Stimulated activated CD8-positive, alpha-beta memory T cell treated with anti-CD3 and anti-CD28 coated beads, Interleukin-7, amount 100 ng/mL, for 1 hour (primary cell): ENCODE measurements at regions not wholly inside any gene's neighbourhood (a gene's known extent, or its start where the extent isn't known, plus 50 kb on each side); places are given as distances from the start of the nearest gene placed in this dataset.

Experiments
- DNase-seq, 2 donors: peaks; one replicate each; pipeline ENCODE4 v3.0.0-alpha.2; 2020; ENCODE audit warnings: low read depth in 2 of 2

DNA sequence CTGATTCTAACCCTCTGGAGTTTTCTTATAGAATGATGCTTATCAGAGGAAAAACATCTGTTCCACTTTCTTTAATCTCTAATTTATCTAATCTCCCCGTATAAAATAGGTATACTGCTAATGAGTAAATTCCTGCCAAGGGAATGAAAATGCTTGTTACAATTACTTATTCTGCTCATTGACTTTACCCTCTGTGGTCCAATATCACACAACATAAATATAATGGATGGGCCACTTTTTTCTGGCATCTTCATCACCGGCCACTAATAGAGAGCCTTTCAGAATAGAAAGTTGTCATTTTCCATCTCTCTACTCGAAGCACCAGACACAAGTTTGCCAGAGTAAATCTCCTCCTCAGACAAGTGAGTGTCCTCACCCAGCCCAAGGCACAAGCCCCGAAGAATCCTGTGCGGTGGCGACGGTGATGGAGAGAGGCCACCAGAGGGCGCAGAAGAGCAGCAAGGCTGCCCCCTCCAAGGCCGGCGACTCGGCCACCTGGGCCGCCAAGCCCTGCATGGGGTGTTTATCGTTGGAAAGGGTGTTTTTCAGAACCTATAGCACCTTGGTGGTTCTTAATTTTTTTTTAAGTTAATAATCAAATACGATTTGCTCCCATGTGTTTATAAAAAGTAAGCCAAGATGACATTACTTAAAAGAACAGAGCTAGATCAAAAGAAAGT is 212.9 kb upstream of the ARID1B start:
- DNase-seq, result peak; percentile 48 to 53

DNA sequence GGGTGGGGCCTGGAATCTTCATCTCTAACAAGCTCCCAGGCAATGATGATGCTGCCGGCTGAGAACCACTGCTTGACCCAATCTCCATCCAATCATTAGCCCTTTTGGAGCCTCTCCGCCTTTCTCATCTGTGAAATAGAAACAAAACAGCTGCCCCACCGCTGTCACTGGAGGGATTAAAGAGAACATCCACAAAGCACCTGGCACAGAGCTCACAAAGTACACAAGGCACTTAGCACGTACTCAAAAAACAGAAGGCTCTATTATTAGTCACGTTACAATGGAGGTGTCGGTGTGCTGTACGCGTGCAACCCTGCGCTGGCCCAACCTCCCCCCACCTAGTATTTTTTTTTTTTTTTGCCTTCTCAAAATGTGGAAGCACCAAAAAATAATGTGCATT is 213.5 kb upstream of the ARID1B start:
- DNase-seq, result no peak

DNA sequence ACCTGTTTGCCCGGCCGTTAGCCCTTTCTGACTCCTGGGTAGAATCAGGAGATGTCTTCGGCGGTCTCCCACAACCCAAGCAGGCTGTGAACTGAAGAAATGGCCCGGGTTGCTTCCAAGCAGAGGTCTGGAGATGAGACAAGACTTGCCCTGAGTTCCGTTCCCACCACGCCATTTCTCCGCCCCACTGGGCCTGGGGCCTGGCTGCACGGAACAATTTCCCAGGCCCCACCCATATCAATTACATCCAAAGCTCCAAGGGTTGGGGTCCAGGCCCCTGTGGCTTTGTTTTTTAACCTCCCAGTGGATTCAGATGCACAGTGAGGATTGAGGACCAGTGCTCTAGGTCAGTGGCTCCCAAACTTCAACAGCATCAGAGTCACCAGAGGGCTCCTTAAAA is 214.5 kb upstream of the ARID1B start:
- no peak for DNase-seq

DNA sequence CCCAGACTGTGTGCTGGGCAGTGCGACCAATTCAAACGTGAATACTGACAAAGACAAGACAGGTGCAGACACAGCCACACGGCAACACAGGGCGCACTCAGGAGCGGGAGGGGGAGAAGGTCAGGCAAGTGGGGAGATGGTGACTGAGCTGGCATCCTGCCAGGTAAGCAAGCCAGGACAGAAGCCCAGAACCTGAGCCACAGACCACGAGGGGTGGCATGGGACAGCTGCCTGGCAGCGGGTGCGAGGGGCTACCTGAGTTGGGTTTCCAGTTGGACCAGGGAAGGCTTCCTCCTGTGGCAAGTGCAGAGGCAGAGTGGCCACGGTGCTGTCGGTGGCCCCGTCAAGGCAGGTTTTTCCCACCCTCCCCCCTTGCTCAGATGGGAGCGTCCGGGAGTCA is 215.2 kb upstream of the ARID1B start:
- no peak for DNase-seq

DNA sequence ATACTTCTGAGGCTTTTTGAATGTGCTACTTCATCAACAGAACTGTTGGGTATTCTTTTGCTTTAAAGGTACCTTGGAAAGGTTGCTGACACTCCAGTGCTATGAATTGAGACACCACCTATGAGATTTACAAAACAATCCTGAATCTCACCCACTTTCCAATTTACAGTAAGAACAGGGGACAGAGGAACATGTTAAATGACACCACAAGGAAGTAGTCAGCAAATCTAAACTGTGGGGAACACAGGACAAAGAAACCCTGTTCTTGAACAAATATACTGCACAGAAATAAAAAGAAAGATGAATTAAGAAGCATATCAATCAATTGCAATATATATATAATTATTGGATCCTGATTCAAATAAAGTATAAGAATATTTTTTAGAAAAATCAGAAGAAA is 216.7 kb upstream of the ARID1B start:
- no peak for DNase-seq

DNA sequence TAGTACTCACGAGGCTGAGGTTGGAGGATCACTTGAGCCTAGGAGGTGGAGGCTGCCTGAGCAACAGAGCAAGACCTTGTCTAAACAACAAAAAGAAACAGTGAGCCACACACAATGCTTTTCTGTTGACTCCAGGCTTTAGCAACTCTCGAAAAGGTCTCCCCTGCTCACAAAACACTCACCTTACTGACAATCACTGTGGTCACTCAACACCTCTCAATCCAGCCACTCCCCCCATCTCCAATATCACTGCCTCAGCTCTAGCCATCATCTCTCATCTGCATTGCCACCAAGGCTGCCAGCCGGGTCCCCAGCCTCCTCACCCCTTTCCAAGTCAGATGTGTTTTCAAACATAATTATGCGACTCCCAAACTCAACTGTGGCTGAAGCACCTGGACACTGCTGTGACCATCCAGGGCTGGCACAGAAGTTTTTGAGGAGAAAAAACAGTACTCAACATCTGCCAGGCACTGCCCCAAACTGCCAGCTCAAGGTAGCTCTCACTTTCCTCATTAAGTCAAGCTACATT is 218.0 kb upstream of the ARID1B start:
- DNase-seq, result no peak

DNA sequence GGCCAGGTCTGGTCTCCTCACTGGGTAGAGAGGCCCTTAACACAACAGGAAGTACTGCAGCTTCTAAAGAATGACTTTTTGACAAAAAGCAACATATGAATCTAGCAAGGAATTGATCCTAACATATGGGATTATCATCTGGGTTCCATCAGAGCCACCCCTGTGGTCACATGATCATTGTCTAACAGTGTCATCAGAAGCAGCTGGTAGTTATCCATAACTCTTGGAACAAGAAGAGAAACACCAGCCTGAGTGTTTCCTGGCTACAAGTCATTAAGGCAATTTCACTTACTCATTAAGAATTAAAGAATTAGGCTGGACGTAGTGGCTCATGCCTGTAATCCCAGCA is 219.3 kb upstream of the ARID1B start:
- no peak for DNase-seq

DNA sequence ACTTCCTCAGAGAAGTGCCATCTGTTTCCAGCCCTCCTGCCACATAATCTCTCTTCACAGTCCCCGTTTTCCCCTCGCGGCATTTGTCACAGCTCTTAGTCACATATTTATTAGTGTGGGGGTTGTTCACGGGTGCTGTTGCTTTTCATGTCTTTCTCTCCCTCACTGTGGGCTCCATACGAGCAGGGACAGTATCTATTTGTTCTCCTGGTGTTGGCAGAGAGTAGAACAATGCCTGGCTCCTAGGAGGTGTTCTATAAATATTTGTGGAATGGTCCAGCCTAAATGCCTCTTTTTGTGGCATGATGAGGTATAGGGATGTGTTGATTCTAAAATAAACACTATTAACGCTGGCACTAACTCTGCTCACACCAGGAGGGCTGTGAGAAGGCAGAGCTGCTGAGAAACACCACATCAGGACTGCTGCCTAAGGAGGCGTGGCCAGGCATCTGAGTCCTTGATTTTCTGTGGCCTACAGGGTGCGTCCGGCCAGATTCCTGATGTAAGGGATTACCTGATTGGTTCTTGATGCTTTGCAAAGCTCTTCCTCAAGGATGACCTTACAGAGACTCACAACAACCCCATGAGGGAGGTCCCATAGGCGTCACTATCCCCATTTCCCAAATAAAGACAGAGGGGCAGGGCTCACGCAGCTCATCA is 219.8 kb upstream of the ARID1B start:
- no peak for DNase-seq

DNA sequence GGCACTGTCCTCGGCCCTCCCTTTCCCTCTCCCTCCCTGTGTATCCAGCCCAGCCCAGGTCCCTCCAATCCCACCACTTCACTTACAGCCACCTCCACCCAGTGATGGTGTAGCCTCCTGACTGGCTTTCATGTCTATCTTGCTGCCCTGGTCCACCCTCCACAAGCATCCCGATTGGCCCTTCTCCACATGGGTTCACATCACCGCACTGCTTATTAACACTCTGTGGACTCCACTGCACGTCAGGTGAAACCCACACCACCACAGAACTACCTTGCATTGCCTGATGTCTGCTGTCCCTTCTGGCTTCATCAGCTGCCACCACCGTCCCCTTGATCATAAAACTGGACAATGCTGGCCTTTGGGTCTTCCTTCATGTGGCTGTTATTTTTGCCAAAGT is 220.4 kb upstream of the ARID1B start:
- DNase-seq, result no peak

DNA sequence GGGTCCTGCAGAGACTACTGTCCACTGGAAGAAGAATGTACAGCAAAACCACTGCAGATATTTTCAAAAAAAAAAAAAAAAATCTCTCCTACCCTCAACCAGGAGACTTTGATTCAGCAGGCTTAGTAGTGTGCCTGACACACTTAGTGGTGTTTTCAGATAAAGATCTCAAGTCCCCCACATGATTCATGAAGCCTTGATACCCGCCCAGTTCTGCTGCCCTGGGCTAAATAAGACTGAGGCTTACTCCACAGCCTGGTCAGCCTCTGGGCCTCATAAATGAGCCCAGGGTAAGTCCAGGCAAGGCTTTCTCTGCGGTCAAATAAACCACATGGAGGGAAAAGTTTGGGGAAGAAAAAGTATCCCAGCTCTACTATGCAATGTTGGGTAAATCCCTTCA is 222.1 kb upstream of the ARID1B start:
- no peak for DNase-seq

DNA sequence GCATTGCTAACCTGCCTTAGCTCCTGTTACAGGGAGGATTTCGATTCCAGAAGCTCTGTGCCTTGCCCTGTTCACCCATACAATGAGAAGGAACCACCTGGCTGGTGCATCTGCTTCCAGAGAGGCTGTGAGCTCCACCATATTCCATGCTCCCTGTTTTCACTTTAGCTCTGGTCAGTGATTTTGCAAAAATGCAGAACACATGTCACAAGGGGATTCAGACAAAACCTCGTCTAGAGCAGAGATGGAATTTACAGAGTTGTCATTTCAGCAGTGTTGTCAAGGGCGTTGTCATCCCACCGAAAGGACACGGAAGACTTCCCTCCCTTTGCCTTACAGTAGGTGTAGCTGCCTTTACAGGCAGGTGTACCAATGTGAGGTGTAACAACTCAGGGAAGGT is 223.0 kb upstream of the ARID1B start:
- no peak for DNase-seq

DNA sequence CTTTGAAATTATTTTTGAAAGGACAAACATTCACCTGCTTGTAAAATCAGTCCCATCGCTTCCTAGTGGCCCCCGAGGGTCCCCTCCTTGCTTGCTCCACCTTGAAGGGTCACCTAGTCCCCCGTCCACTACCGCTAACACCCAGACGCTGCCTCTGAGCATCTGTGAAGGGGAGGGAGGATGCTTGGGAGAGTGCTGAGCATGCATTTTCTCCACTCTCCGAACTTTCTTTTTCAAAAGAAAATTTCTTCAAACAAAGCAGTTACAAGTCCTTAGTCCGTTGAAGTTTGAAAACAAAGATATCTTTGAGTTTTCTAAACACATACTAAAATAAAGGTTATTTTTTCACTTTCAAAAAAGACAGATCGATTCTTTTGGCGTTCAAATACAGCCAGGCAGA is 224.3 kb upstream of the ARID1B start:
- no peak for DNase-seq

DNA sequence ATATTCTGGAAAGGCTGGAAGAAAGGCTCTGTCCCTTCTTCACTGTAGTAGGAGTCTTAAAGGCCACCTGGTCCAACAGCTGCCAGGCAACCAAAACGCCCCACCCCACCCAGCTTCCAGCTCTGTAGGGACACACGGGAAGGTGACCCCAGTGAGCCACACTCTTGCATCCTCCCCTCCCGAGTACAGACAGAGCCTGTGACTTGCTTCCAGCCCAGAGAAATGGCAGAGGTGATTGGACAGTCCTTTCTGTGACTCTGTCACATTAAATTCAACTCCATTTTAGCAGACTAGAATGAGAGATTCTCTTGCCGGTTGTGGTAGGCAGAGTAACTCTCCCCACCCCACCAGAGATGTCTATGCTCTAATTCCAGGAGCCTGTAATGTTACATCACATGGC is 226.2 kb upstream of the ARID1B start:
- DNase-seq, result no peak

DNA sequence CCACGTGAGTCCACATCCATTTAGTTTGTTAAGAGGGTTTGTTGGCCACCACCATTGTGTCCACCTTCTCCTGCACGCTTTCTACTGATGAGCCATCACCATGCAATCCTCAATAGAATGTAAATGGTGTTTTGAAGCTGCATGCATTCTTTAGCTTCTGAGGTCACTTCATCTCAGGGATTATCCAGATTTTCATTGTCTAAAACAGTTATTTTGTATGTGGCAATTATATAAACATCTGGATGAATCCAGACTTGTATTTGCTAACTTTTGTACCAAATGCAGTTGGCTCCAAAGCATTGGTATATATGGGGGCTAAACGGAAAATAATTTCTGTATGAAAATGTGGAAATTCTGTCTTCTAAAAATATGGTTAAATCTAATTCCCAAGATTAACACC is 231.2 kb upstream of the ARID1B start:
- DNase-seq, result no peak

DNA sequence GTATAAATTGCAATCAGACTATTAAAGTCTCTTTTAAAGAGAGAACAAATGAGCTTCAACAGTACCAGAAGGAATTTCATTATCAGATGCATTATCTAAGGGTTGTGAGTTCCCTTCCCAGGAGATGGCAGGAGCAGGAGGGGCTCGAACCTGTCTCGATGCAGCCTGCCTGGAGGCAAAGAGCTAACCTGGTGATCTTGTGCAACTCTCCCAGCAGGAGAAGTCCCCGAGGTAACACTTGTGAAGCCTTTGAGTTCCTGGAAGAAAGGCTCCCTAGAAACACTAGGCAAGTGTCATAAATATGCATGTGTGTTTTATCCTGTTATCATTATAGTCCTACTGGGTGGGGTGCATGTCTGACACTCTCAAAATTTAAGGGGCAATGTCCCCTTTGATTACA is 232.2 kb upstream of the ARID1B start:
- DNase-seq, result no peak

DNA sequence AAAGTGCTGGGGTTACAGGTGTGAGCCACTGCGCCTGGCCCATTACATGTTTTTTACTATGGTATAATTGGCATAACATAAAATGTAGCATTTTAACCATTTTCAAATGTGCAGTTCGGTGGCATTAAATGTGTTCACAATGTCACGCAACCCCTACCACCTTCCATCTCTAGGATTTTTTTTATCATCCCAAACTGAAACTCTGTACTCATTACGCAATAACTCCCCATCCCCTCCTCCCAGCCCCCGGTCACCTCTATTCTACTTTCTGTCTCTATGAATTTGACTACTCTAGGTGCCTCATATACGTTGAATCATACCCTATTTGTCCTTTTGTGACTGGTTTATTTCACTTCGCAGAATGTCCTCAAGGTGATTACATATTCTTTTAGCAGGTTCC is 233.1 kb upstream of the ARID1B start:
- no peak for DNase-seq

DNA sequence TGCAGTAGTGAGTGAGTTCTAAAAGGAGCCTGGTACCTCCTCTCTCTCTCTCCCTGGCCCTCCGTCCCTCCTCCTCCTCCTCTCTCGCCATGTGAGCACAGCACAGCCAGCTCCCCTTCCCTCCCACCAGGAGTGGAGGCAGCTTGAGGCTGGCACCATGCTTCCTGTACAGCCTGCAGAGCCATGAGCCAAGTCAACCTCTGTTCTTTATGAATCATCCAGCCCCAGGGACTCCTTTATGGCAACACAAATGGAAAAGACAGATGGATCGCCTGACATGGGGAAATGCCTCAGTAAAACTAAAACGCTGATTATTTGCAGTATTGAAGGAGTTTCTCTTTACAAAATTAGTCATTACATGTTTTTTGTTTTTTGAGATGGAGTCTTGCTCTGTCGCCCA is 233.7 kb upstream of the ARID1B start:
- no peak for DNase-seq

DNA sequence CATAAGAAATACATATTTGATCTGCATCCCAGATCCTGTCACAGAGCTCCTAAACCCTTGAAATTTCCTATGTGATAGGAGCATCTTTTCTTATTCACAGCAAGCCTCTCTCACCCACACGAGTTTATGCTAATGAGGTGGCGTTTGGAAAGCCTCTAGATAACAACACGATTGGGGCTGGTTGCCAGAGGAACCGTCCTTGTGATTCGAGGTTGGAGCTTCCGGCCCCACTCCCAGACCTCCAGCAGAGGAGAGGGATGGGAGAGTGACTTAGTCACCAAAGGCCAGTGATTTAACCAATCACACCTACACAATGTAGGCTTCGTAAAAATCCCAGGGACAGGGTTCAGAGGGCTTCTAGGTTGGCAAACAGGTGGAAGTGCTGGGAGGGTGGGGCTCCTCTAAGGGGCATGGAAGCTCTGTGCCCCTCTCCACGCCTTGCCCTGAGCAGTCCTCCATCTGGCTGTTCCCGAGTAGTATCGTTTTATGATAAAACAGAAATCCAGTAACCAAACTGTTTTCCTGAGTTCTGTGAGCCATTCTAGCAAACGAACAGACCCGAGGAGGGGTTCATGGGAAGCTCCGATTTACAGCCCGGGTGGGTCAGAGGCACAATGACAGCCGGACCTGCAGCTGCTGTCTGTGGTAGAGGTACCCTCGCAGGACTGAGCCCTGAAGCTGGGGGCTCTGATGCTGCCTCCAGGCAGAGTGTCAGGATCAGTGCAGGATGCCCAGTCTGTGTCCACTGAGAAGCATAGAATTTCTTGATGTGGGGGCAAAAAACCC is 238.1 kb upstream of the ARID1B start:
- no peak for DNase-seq

DNA sequence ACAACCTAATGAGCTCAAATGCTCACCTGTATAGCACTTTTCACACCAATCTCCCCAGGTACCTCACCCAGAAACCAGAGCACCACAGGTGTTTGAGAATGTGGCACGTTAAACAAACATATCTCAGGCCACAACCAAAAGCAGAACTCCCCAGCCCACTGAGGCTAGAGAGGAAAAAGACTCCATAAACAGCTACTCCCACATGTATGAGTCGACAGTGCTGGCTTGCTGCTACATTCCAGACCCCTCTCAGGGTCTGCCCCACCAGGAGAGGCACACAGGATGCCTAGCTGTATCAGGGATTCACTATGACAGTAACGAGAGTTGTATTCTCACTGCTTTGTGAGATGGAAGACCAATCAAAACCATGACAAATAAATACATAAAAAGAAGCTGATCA is 242.6 kb upstream of the ARID1B start:
- DNase-seq, result no peak

DNA sequence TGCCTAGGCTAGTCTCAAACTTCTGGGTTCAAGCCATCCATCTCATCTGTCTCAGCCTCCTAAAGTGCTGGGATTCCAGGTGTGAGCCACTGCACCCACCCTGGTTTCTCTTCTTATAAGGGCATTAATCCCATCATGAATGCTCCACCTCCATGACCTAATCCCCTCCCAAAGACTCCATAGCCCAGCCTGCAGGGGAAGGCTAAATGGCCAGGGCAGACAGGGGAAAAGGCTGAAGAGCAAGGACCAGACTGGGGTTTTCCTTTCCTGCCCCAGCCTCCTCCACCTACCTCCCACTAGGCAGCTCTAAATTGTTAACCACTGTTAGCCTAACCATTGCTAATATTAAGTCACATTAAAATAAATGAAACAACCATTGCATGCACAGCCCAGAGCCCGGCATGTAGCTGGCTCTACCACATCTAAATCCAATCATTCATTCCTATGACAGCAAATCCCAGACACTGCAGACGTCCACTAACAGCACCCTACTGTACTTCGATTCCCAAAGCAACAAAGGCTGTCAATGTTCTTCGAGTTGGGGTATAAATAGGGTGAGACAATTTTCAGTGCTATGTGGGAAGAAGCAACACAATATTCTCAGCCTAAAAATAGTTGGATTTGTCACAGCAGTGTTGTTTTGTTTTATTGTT is 243.2 kb upstream of the ARID1B start:
- no peak for DNase-seq

DNA sequence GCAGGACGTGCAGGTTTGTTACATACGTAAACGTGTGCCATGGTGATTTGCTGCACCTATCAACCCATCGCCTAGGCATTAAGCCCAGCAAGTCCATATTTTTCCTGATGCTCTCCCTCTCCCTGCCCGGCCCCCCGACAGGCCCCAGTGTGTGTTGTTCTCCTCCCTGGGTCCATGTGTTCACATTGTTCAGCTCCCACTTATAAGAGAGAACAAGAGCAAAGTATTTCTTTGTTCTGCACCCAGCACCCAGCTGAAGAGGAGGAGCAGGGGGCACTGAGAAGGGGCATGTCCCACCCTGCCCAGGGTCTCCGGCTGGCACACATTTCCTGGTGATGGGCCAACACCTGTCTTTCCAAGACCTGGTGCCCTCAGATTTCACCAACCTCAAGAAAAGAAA is 251.1 kb upstream of the ARID1B start:
- no peak for DNase-seq

DNA sequence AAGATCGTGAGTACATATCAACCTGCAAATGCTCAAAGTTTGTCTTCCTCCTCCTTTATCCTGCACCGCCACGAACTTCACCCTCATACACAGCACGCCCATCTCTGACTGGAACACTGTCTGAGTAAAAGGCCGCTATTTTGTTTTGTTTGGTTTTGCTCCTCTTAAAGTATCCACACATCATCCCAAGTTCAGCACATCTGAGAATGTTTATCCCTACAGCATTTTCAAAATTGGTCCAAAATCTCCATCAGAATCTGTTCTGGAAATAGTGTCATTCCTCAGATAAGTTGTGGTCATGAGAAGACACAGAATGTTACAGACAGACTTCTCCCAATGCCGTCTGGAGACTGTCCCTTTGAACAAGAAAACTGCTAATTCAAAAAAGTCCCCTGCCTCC is 251.6 kb upstream of the ARID1B start:
- DNase-seq, result no peak

DNA sequence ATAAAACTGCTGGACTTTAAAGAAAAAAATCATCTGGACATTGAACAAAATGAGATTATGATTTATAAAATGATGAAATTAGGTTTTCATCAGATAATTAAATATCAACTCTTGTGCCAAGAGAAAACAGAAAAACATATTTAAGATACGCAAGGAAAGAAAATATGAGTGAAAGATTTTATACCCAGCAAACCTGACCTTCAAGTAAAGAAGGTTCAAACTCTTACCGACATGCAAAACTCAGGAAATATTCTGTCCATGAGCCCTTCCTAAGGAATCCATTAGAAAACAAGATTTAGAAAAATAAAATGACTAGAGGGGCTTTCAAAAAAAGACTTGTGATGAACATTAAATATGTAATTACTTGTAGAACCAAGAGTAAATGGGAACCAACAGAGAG is 257.2 kb upstream of the ARID1B start:
- DNase-seq, result no peak
